HL-60/S4 treated with phorbol 12-myristate 13-acetate at 8.2 ng/mL for 4 days and 3 days (cell line): ENCODE measurements at regions not wholly inside any gene's neighbourhood (a gene's known extent, or its start where the extent isn't known, plus 50 kb on each side); places are given as distances from the start of the nearest gene placed in this dataset.

Experiments used
- in situ Hi-C: fragments of 300-500 bp; cut with MboI; formaldehyde crosslinking; loops from 2 replicates; pipeline ENCODE4 v1.15.0; 2022; ENCODE audit warnings: low sequenced_read_pairs

DNA sequence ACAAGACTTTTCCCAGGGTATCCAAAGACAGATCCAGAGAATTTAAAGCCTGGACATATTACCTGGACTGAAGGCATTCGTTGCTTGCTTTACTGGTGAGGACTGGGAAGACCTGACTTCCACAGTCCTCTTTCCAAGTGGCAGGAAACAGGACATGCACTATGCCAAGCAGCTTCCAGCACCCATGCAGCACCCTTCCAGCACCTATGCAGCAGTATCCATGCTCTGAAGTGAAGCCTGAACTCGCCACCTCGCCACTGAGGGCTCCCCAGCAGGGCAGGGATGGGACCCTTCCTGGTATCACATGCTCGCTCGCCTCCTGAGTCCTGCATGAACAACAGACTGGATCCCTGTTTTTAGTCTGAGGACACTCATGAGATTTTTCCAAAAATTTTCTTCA, 189.9 kb upstream of the KLF14 start:
- in situ Hi-C loops: no loop called here

- in situ Hi-C loops: no loop called here
Measured at GRCh38 chr7:130925136-130925794, 191.3 kb upstream of the KLF14 start.

- in situ Hi-C loops: no loop called here
Measured at GRCh38 chr7:130926001-130926691, 192.1 kb upstream of the KLF14 start.

- in situ Hi-C loops: no loop called here
Measured at GRCh38 chr7:130927062-130927461, 193.1 kb upstream of the KLF14 start.

DNA sequence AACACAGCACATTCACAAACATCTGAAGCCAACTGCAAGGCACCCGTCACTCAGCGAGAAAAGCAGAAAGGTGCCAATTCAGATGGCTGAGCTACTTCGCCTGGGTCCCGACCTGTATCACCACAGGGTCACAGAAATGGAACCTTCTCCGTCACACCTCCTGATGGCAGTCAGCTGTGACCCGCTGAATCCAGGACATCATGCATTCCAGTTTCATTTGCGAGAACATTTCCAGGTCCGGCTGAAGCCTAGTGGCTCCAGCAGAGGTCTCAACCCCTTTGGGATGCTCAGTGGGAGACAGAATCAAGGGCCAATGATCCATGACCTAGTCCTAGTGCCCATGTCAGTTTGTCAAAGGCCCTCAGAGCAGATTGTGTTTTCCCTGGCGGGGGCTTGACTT, 193.6 kb upstream of the KLF14 start:
- in situ Hi-C loops: no loop called here

GRCh38 chr7:130929896-130930659, 196.1 kb upstream of the KLF14 start:
- in situ Hi-C loops: no loop called here

- in situ Hi-C loops: no loop called here
Measured at GRCh38 chr7:130930681-130931080, 196.7 kb upstream of the KLF14 start.

- in situ Hi-C loops: no loop called here
Measured at GRCh38 chr7:130931423-130931822, 197.4 kb upstream of the KLF14 start.

DNA sequence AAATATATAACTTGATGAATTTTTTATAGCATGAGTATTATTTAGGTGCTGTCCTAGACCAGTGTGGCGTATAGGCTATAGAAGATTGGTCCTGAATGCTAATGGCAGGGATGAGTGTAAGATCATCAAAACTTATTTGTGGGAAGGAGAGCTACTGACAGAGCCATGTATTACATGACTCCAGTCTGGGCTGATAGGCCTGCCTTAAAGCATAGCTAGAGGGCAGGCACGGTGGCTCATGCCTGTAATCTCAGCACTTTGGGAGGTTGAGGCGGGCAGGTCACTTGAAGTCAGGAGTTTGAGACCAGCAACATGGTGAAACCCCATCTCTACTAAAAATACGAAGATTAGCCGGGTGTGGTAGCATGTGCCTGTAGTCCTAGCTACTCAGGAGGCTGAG, 198.1 kb upstream of the KLF14 start:
- in situ Hi-C loops: no loop called here

- in situ Hi-C loops: no loop called here
Measured at GRCh38 chr7:130932667-130933432, 198.8 kb upstream of the KLF14 start.

GRCh38 chr7:130933919-130934318, 199.9 kb upstream of the KLF14 start:
- in situ Hi-C loops: no loop called here

- in situ Hi-C loops: no loop called here
Measured at GRCh38 chr7:130935564-130936157, 201.7 kb upstream of the KLF14 start.

- in situ Hi-C loops: no loop called here
Measured at GRCh38 chr7:130936202-130936931, 202.4 kb upstream of the KLF14 start.

- in situ Hi-C loops: no loop called here
Measured at GRCh38 chr7:130937016-130937415, 203.0 kb upstream of the KLF14 start.

GRCh38 chr7:130937830-130938229, 203.8 kb upstream of the KLF14 start:
- in situ Hi-C loops: no loop called here

DNA sequence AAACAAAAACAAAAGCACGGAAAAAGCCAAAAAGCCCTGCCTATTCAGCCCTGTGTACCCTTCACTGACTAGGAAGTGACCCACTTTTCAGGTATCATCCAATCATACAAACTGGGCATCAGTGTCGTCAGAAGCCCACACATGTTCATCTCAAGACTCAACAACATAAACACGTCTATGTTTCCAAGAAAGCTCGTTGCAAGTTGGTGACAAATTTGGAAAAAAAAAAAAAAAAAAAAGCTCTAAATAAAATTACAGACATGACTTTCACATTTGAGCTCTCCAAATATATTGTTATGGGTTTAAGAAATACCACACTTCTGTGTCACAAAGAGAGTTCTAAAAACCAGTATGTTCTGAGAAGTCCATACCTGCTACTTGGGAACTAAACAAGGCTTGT, 204.7 kb upstream of the KLF14 start:
- in situ Hi-C loops: no loop called here

DNA sequence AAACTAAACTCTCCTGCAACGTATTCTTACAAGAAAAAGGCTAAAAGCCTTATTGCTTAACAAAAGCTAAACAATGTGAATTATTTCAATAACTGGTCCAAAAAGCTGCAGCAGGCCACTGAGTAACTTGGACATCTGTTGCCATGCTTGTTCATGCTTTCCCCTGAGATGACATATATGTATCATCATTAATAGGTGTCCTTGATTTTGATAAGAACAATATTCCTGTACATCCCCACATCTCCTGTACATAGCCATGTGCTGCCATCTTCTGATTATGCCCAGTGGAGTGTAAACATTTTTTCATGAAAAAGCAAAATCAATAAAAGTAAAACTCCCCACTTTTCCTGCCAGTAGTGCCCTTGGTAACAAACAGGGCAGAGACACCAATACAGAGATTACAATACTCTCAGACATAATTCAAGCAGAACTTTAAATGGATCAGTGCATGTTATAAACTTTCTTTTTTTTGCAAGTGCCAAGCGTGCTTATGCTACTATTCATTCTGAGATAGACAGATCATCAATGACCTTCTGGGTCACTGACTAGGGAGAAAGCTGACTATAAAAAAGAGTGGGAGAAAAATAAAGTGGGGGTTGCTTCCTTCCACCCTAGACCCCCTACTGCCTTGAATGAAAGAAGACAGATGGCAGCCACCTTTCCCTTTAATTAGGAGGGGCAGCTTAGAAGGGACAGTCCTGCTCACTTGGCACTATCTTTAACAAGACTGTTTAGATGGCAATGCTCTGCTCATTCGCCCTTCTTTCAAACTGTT, 205.5 kb upstream of the KLF14 start:
- in situ Hi-C loops: no loop called here

GRCh38 chr7:130940326-130940725, 206.3 kb upstream of the KLF14 start:
- in situ Hi-C loops: no loop called here

- in situ Hi-C loops: no loop called here
Measured at GRCh38 chr7:130940907-130941306, 206.9 kb upstream of the KLF14 start.
